Hematopoietic multipotent progenitor cell treated with erythropoietin and hydrocortisone succinate and interleukin-3 and kit ligand, for 6 days (in vitro differentiated cells): ENCODE measurements at regions not wholly inside any gene's neighbourhood (a gene's known extent, or its start where the extent isn't known, plus 50 kb on each side); places are given as distances from the start of the nearest gene placed in this dataset.
"Not testable (repeated sequence)": the region's sequence is repeated elsewhere in the genome, so short reads cannot be mapped to it uniquely, and the experiment has no call there.

Experiments
- DNase-seq: peaks from one replicate; pipeline ENCODE4 v3.0.0-alpha.2; 2015

GRCh38 chr20:24418731-24419130, 50.7 kb upstream of the SYNDIG1 start:
- DNase-seq, result no peak

GRCh38 chr20:24417485-24417884, 51.9 kb upstream of the SYNDIG1 start:
- DNase-seq, result no peak

GRCh38 chr20:24415444-24415843, 54.0 kb upstream of the SYNDIG1 start:
- DNase-seq, result not testable (repeated sequence)

- DNase-seq, result no peak
These were observed 57.6 kb upstream of the SYNDIG1 start for GRCh38 chr20:24411834-24412216.

- DNase-seq, result no peak
These were observed 58.2 kb upstream of the SYNDIG1 start for GRCh38 chr20:24411003-24411833.

GRCh38 chr20:24407151-24407550, 62.3 kb upstream of the SYNDIG1 start:
- DNase-seq, result no peak

- no peak for DNase-seq
These were observed 62.7 kb upstream of the SYNDIG1 start for GRCh38 chr20:24406750-24407149.

GRCh38 chr20:24406251-24406650, 63.2 kb upstream of the SYNDIG1 start:
- DNase-seq, result no peak

GRCh38 chr20:24405810-24406209, 63.6 kb upstream of the SYNDIG1 start:
- DNase-seq, result no peak

GRCh38 chr20:24403406-24403805, 66.0 kb upstream of the SYNDIG1 start:
- no peak for DNase-seq

GRCh38 chr20:24402188-24402587, 67.2 kb upstream of the SYNDIG1 start:
- no peak for DNase-seq

GRCh38 chr20:24395151-24395550, 74.3 kb upstream of the SYNDIG1 start:
- no peak for DNase-seq

- no peak for DNase-seq
These were observed 75.5 kb upstream of the SYNDIG1 start for GRCh38 chr20:24393903-24394302.

- DNase-seq, result no peak
These were observed 76.8 kb upstream of the SYNDIG1 start for GRCh38 chr20:24392612-24393011.

GRCh38 chr20:24389686-24390085, 79.7 kb upstream of the SYNDIG1 start:
- DNase-seq, result peak; percentile 65

- no peak for DNase-seq
These were observed 80.5 kb upstream of the SYNDIG1 start for GRCh38 chr20:24388828-24389380.

GRCh38 chr20:24385547-24385946, 83.9 kb upstream of the SYNDIG1 start:
- DNase-seq, result no peak

GRCh38 chr20:24384865-24385264, 84.6 kb upstream of the SYNDIG1 start:
- no peak for DNase-seq

- DNase-seq, result no peak
These were observed 86.7 kb upstream of the SYNDIG1 start for GRCh38 chr20:24382743-24383142.

- DNase-seq, result no peak
These were observed 87.1 kb upstream of the SYNDIG1 start for GRCh38 chr20:24382331-24382730.

GRCh38 chr20:24381886-24382285, 87.5 kb upstream of the SYNDIG1 start:
- DNase-seq, result no peak

- no peak for DNase-seq
These were observed 89.9 kb upstream of the SYNDIG1 start for GRCh38 chr20:24379484-24379927.

GRCh38 chr20:24378661-24379483, 90.6 kb upstream of the SYNDIG1 start:
- DNase-seq, result no peak
